ENCODE measurements at regions not wholly inside any gene's neighbourhood (a gene's known extent, or its start where the extent isn't known, plus 50 kb on each side); places are given as distances from the start of the nearest gene placed in this dataset.
A peak's percentile ranks its signal among the peaks of the same experiment; 100 is the strongest.

- DNase-seq (ENCODE audit: low read depth, low spot score) = no peak
- H3K4me3 ChIP-seq (ENCODE audit: low read length) = no peak overlapping the region
Observed at GRCh38 chr18:56258178-56258577, 380.2 kb downstream of the TXNL1 start.

GRCh38 chr18:56257205-56257604 is 381.2 kb downstream of the TXNL1 start:
- no peak for DNase-seq (ENCODE audit: low read depth, low spot score)
- no peak overlapping the region for H3K4me3 ChIP-seq (ENCODE audit: low read length)

GRCh38 chr18:56256659-56257058 is 381.7 kb downstream of the TXNL1 start:
- DNase-seq (ENCODE audit: low read depth, low spot score) = no peak
- no peak overlapping the region for H3K4me3 ChIP-seq (ENCODE audit: low read length)

- H3K4me3 ChIP-seq (ENCODE audit: low read length) = no peak overlapping the region
- no peak for DNase-seq (ENCODE audit: low read depth, low spot score)
Observed at GRCh38 chr18:56255381-56255780, 383.0 kb downstream of the TXNL1 start.

DNA sequence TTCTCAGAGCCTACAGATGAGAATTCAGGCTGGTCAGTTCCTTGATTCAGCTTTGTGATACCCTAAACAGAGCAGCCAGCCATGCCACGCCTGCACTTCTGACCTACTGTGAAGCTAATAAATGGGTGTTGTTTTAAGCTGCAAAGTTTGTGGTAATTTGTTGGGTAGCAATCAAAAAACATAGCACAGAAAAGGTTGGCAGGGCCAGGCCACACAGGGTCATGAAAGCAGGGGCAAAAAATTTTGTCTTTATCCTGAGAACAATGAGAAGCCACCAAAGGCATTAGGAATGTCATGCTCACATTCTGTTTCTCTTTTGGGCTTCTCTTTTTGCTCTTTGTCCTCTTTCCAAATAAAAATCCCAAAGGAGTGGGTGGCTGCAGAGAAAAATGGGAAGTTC is 385.9 kb downstream of the TXNL1 start:
- H3K4me3 ChIP-seq (ENCODE audit: low read length) = no peak overlapping the region
- no peak for DNase-seq (ENCODE audit: low read depth, low spot score)

GRCh38 chr18:56248610-56249235 is 389.7 kb downstream of the TXNL1 start:
- peak; percentile 32 for DNase-seq (ENCODE audit: low read depth, low spot score)
- no peak overlapping the region for H3K4me3 ChIP-seq (ENCODE audit: low read length)

- H3K4me3 ChIP-seq (ENCODE audit: low read length) = no peak overlapping the region
- no peak for DNase-seq (ENCODE audit: low read depth, low spot score)
Observed at GRCh38 chr18:56246916-56247315, 391.5 kb downstream of the TXNL1 start.

DNA sequence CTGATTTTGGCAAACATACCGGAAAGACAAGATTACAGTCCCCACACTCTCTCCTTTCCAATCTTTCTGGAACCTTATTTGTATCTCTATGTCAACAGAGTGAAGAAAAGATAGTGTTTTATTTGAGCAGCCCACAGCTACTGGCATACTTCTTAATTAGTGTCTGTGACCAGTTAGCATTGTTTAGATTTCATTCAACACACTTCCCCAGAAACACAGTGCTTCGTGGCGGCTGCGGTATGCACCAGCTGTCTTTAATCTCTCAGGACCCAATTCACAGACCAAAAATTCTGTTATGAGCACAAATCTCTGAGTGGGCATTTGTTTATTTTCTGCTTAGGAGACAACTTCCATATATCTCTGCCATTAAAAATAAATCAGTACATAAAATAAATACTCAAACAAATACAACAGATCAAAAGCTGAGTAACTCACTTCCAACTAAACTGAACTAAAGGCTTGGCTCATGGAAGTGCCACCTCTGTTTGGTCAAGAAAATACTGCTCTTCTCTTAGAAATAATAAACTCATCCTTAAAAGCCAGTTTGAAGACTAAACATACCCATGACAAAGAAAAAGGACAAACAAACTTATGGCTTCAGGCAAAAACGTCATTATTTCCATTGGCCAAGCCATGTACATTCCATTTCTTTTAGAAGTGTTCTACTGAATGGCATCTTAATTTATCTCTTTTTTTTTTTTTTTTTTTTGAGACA is 392.4 kb downstream of the TXNL1 start:
- DNase-seq (ENCODE audit: low read depth, low spot score) = no peak
- H3K4me3 ChIP-seq (ENCODE audit: low read length) = no peak overlapping the region

- H3K4me3 ChIP-seq (ENCODE audit: low read length) = no peak overlapping the region
- no peak for DNase-seq (ENCODE audit: low read depth, low spot score)
Observed at GRCh38 chr18:56240405-56240804, 398.0 kb downstream of the TXNL1 start.

DNA sequence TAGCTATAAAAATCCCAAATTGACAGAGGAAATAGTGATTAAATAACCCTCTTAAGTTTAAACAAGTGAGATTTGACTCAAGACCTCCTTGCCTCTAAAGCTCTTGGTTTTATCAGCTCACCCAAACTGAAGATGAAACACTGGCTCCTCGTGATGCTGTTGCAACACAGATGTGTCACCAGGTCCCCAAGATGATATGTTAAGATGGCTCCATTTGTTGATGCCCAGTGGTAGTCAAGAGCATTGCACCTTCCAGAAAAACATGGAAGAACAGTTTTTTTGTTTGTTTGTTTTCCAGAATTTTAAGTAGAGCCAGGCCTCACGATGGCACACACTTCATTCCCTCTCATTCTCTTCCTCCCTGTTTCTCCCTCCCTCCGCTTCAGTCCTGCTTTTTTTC is 399.8 kb downstream of the TXNL1 start:
- DNase-seq (ENCODE audit: low read depth, low spot score) = no peak
- H3K4me3 ChIP-seq (ENCODE audit: low read length) = no peak overlapping the region

GRCh38 chr18:56235481-56236013 is 402.8 kb downstream of the TXNL1 start:
- no peak for DNase-seq (ENCODE audit: low read depth, low spot score)
- no peak overlapping the region for H3K4me3 ChIP-seq (ENCODE audit: low read length)

- no peak for DNase-seq (ENCODE audit: low read depth, low spot score)
- H3K4me3 ChIP-seq (ENCODE audit: low read length) = no peak overlapping the region
Observed at GRCh38 chr18:56235071-56235470, 403.3 kb downstream of the TXNL1 start.

DNA sequence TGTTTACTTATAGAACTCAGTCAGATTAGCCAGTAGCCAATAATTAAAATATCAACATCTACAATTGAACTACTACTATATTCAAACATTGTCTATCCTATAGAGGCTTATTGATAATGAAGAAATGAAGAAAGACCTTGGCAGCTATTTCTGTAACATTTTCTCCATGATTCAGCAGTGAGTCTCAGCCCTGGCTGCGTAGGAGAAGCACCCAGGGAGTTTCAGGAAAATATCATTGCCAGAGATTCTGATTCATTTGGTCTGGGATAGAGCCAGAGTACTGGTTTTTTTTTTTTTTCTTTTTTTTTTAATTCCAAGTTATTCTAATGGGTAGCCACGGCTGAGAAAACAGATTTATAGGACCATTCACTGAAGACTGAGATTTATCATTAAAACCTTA is 404.8 kb downstream of the TXNL1 start:
- no peak overlapping the region for H3K4me3 ChIP-seq (ENCODE audit: low read length)
- no peak for DNase-seq (ENCODE audit: low read depth, low spot score)

DNA sequence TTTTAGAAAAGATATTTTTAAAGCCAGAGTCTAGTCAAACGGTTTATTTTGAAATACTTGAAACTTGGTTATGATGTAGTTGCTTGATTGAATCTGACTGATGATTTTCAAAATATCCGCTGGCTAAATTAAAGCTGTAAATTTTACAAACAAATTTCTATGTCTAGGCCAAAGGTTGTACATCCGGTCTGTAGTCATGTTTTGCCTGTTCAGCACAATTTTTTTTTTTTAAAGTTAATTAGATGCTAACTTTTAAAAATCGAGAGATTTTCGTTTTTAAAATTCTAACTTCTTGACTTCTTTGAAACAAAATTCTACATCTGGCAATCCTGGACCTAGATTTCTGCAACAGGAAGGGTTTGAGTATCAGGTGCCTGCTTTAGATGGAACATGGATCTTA is 412.4 kb downstream of the TXNL1 start:
- H3K4me3 ChIP-seq (ENCODE audit: low read length) = no peak overlapping the region
- DNase-seq (ENCODE audit: low read depth, low spot score) = no peak

- no peak overlapping the region for H3K4me3 ChIP-seq (ENCODE audit: low read length)
- DNase-seq (ENCODE audit: low read depth, low spot score) = no peak
Observed at GRCh38 chr18:56224669-56225561, 413.5 kb downstream of the TXNL1 start.

GRCh38 chr18:56221195-56222065 is 417.0 kb downstream of the TXNL1 start:
- H3K4me3 ChIP-seq (ENCODE audit: low read length) = no peak overlapping the region
- no peak for DNase-seq (ENCODE audit: low read depth, low spot score)

DNA sequence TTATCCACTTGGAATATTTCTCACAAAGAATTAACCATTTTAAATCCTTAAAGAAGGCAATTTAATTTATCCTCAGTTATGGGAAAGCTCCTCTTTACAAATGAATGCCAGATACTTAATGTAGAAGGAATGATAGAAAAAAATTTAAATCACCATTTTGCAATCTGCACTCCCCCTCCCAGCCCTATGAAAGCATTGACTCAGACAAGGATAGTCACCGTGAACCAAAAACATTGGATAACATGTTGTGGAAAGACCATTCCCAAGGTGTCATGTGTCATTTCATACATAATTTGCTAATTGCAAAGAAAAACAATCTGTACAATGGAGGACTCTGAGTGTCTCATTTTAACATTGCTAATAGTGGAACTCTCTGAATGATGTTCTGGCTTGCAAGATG is 421.0 kb downstream of the TXNL1 start:
- no peak overlapping the region for H3K4me3 ChIP-seq (ENCODE audit: low read length)
- no peak for DNase-seq (ENCODE audit: low read depth, low spot score)

DNA sequence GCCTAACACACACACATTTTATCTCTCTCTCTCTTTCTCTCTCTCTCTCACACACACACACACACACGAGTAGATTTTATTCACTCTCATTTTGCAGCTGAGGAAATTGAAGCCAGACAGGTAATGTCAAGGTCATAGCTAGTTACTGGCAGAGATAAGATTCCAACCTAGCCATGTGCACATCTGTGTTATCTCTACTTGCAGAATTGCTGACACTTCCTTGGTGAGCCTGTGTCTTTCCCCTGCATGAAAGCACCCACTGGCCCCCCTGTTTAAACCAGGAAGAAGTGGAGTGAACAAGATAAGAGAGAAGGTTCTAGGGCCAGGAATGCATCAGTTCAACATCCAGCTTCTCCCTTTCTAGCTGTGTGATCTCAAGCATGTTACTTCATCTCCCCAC is 423.7 kb downstream of the TXNL1 start:
- no peak overlapping the region for H3K4me3 ChIP-seq (ENCODE audit: low read length)
- no peak for DNase-seq (ENCODE audit: low read depth, low spot score)

- H3K4me3 ChIP-seq (ENCODE audit: low read length) = no peak overlapping the region
- DNase-seq (ENCODE audit: low read depth, low spot score) = no peak
Observed at GRCh38 chr18:56210520-56210919, 427.9 kb downstream of the TXNL1 start.

Data from Jurkat, Clone E6-1 (cell line).